ENCODE measurements at regions not wholly inside any gene's neighbourhood (a gene's known extent, or its start where the extent isn't known, plus 50 kb on each side); places are given as distances from the start of the nearest gene placed in this dataset.

- no peak for TF ChIP-seq POLR2A (IDR thresholded peaks at IDR 0.05; ENCODE audit: insufficient read depth in 1 of 2, low read depth in 2 of 2, low read length in 2 of 2)
- no peak for TF ChIP-seq CTCF (CRISPR knock-in tag; IDR thresholded peaks at IDR 0.05)
- TF ChIP-seq ZNF780A (CRISPR knock-in tag; IDR thresholded peaks at IDR 0.05), result no peak
- no peak for TF ChIP-seq NFYB (CRISPR knock-in tag; IDR thresholded peaks at IDR 0.05)
Observed at GRCh38 chr11:37411289-37411688, 813.3 kb upstream of the RAG2 start.

Measured in HepG2 (cell line).